ENCODE measurements at regions not wholly inside any gene's neighbourhood (a gene's known extent, or its start where the extent isn't known, plus 50 kb on each side); places are given as distances from the start of the nearest gene placed in this dataset.
A peak's percentile ranks its signal among the peaks of the same experiment; 100 is the strongest.
"Not testable (repeated sequence)": the region's sequence is repeated elsewhere in the genome, so short reads cannot be mapped to it uniquely, and the experiment has no call there.

- WGBS, 2 donors: 96 to 97% methylated on average over 4 of the region's 4 CpGs
- H3K27me3 ChIP-seq (ENCODE audit: control insufficient read depth in 1 of 2, insufficient read depth in 2 of 2, low read length in 1 of 2): no peaks in the 10 kb centered on the region
- H3K36me3 ChIP-seq (ENCODE audit: control insufficient read depth in 1 of 2, insufficient read depth in 2 of 2, low read length in 1 of 2): no peaks in the 10 kb centered on the region
- no peaks in the 10 kb centered on the region for H3K9me3 ChIP-seq (ENCODE audit: control insufficient read depth, low read length)
- no peak overlapping the region for H3K27ac ChIP-seq (ENCODE audit: low read depth in 1 of 2, low read length in 2 of 2)
- no peak for DNase-seq
- no peaks in the 10 kb centered on the region for H3K4me1 ChIP-seq (ENCODE audit: control insufficient read depth in 1 of 2, insufficient read depth in 2 of 2, low read length in 2 of 2)
- H3K4me3 ChIP-seq (ENCODE audit: low read length in 2 of 2): no peak overlapping the region
- intact Hi-C loops (cut with DNase I): no loop called here
- no peak for ATAC-seq (ENCODE audit: low FRiP score)
Measured at GRCh38 chr9:107767711-107768110, 278.1 kb upstream of the KLF4 start.

- H3K27ac ChIP-seq (ENCODE audit: low read depth in 1 of 2, low read length in 2 of 2); H3K4me1 ChIP-seq (ENCODE audit: control insufficient read depth in 1 of 2, insufficient read depth in 2 of 2, low read length in 2 of 2); H3K4me3 ChIP-seq (ENCODE audit: low read length in 2 of 2); H3K9me3 ChIP-seq (ENCODE audit: control insufficient read depth, low read length); H3K27me3 ChIP-seq (ENCODE audit: control insufficient read depth in 1 of 2, insufficient read depth in 2 of 2, low read length in 1 of 2); intact Hi-C loops (cut with DNase I); ATAC-seq (ENCODE audit: low FRiP score); H3K36me3 ChIP-seq (ENCODE audit: control insufficient read depth in 1 of 2, insufficient read depth in 2 of 2, low read length in 1 of 2); DNase-seq: not testable (repeated sequence)
- WGBS, 2 donors: 81 to 86% methylated on average over 2 of the region's 2 CpGs
Measured at GRCh38 chr9:107763469-107763868, 273.9 kb upstream of the KLF4 start.

- Histone ChIP-seq H3K4me1 (ENCODE audit: control insufficient read depth in 1 of 2, insufficient read depth in 2 of 2, low read length in 2 of 2) (no peaks in the 10 kb centered on the region), H3K9me3 (ENCODE audit: control insufficient read depth, low read length) (no peaks in the 10 kb centered on the region), H3K27ac (ENCODE audit: low read depth in 1 of 2, low read length in 2 of 2) (no peak overlapping the region), H3K36me3 (ENCODE audit: control insufficient read depth in 1 of 2, insufficient read depth in 2 of 2, low read length in 1 of 2) (no peaks in the 10 kb centered on the region), H3K27me3 (ENCODE audit: control insufficient read depth in 1 of 2, insufficient read depth in 2 of 2, low read length in 1 of 2) (no peaks in the 10 kb centered on the region), H3K4me3 (ENCODE audit: low read length in 2 of 2) (no peak overlapping the region)
- WGBS, 2 donors: 87 to 88% methylated on average over 2 of the region's 2 CpGs
- ATAC-seq (ENCODE audit: low FRiP score): no peak
- intact Hi-C loops (cut with DNase I): no loop called here
- DNase-seq: no peak
Measured at GRCh38 chr9:107761307-107761706, 271.7 kb upstream of the KLF4 start.

- Histone ChIP-seq H3K36me3 (ENCODE audit: control insufficient read depth in 1 of 2, insufficient read depth in 2 of 2, low read length in 1 of 2) (no peaks in the 10 kb centered on the region), H3K27me3 (ENCODE audit: control insufficient read depth in 1 of 2, insufficient read depth in 2 of 2, low read length in 1 of 2) (no peaks in the 10 kb centered on the region), H3K9me3 (ENCODE audit: control insufficient read depth, low read length) (no peaks in the 10 kb centered on the region), H3K4me1 (ENCODE audit: control insufficient read depth in 1 of 2, insufficient read depth in 2 of 2, low read length in 2 of 2) (no peaks in the 10 kb centered on the region), H3K27ac (ENCODE audit: low read depth in 1 of 2, low read length in 2 of 2) (no peak overlapping the region), H3K4me3 (ENCODE audit: low read length in 2 of 2) (no peak overlapping the region)
- DNase-seq (peak in 1 of 2 donors; percentile 88), ATAC-seq (ENCODE audit: low FRiP score) (peak; percentile 57)
- intact Hi-C loops (cut with DNase I): no loop called here
- WGBS, 2 donors: 80 to 84% methylated on average over 12 of the region's 12 CpGs
Measured at GRCh38 chr9:107760469-107761242, 271.1 kb upstream of the KLF4 start.

- Histone ChIP-seq H3K27ac (ENCODE audit: low read depth in 1 of 2, low read length in 2 of 2) (no peak overlapping the region), H3K4me1 (ENCODE audit: control insufficient read depth in 1 of 2, insufficient read depth in 2 of 2, low read length in 2 of 2) (no peaks in the 10 kb centered on the region), H3K4me3 (ENCODE audit: low read length in 2 of 2) (no peak overlapping the region), H3K36me3 (ENCODE audit: control insufficient read depth in 1 of 2, insufficient read depth in 2 of 2, low read length in 1 of 2) (no peaks in the 10 kb centered on the region), H3K27me3 (ENCODE audit: control insufficient read depth in 1 of 2, insufficient read depth in 2 of 2, low read length in 1 of 2) (no peaks in the 10 kb centered on the region), H3K9me3 (ENCODE audit: control insufficient read depth, low read length) (no peaks in the 10 kb centered on the region)
- DNase-seq: no peak
- intact Hi-C loops (cut with DNase I): no loop called here
- ATAC-seq (ENCODE audit: low FRiP score): no peak
- WGBS, 2 donors: 92% methylated on average over 5 of the region's 5 CpGs
Measured at GRCh38 chr9:107759823-107760166, 270.2 kb upstream of the KLF4 start.

GRCh38 chr9:107759009-107759822 is 269.6 kb upstream of the KLF4 start:
- intact Hi-C loops (cut with DNase I): no loop called here
- 96 to 97% methylated on average over 5 of the region's 5 CpGs for WGBS, 2 donors
- ATAC-seq (ENCODE audit: low FRiP score): no peak

GRCh38 chr9:107756091-107756490 is 266.5 kb upstream of the KLF4 start:
- intact Hi-C loops (cut with DNase I): no loop called here
- no peak for DNase-seq
- no peaks in the 10 kb centered on the region for H3K9me3 ChIP-seq (ENCODE audit: control insufficient read depth, low read length)

More at GRCh38 chr9:107759009-107759822, 269.6 kb upstream of the KLF4 start:
- no peak overlapping the region for H3K4me3 ChIP-seq (ENCODE audit: low read length in 2 of 2)
- H3K9me3 ChIP-seq (ENCODE audit: control insufficient read depth, low read length): no peaks in the 10 kb centered on the region
- H3K27me3 ChIP-seq (ENCODE audit: control insufficient read depth in 1 of 2, insufficient read depth in 2 of 2, low read length in 1 of 2): no peaks in the 10 kb centered on the region
- DNase-seq: no peak
- no peaks in the 10 kb centered on the region for H3K4me1 ChIP-seq (ENCODE audit: control insufficient read depth in 1 of 2, insufficient read depth in 2 of 2, low read length in 2 of 2)
- no peak overlapping the region for H3K27ac ChIP-seq (ENCODE audit: low read depth in 1 of 2, low read length in 2 of 2)
- H3K36me3 ChIP-seq (ENCODE audit: control insufficient read depth in 1 of 2, insufficient read depth in 2 of 2, low read length in 1 of 2): no peaks in the 10 kb centered on the region

GRCh38 chr9:107755246-107755645 is 265.7 kb upstream of the KLF4 start:
- Histone ChIP-seq H3K9me3 (ENCODE audit: control insufficient read depth, low read length) (no peaks in the 10 kb centered on the region), H3K36me3 (ENCODE audit: control insufficient read depth in 1 of 2, insufficient read depth in 2 of 2, low read length in 1 of 2) (no peaks in the 10 kb centered on the region), H3K4me3 (ENCODE audit: low read length in 2 of 2) (no peak overlapping the region), H3K27ac (ENCODE audit: low read depth in 1 of 2, low read length in 2 of 2) (no peak overlapping the region), H3K4me1 (ENCODE audit: control insufficient read depth in 1 of 2, insufficient read depth in 2 of 2, low read length in 2 of 2) (no peaks in the 10 kb centered on the region), H3K27me3 (ENCODE audit: control insufficient read depth in 1 of 2, insufficient read depth in 2 of 2, low read length in 1 of 2) (no peaks in the 10 kb centered on the region)
- DNase-seq (no peak), ATAC-seq (ENCODE audit: low FRiP score) (no peak)
- 34 to 53% methylated on average over 4 of the region's 4 CpGs for WGBS, 2 donors
- intact Hi-C loops (cut with DNase I): no loop called here

More at GRCh38 chr9:107756091-107756490, 266.5 kb upstream of the KLF4 start:
- Histone ChIP-seq H3K27me3 (ENCODE audit: control insufficient read depth in 1 of 2, insufficient read depth in 2 of 2, low read length in 1 of 2) (no peaks in the 10 kb centered on the region), H3K4me1 (ENCODE audit: control insufficient read depth in 1 of 2, insufficient read depth in 2 of 2, low read length in 2 of 2) (no peaks in the 10 kb centered on the region), H3K36me3 (ENCODE audit: control insufficient read depth in 1 of 2, insufficient read depth in 2 of 2, low read length in 1 of 2) (no peaks in the 10 kb centered on the region), H3K4me3 (ENCODE audit: low read length in 2 of 2) (no peak overlapping the region), H3K27ac (ENCODE audit: low read depth in 1 of 2, low read length in 2 of 2) (no peak overlapping the region)
- WGBS, 2 donors: 93 to 100% methylated on average over 1 of the region's 1 CpG
- no peak for ATAC-seq (ENCODE audit: low FRiP score)
